ENCODE measurements at regions not wholly inside any gene's neighbourhood (a gene's known extent, or its start where the extent isn't known, plus 50 kb on each side); places are given as distances from the start of the nearest gene placed in this dataset.

GRCh38 chr1:168424281-168424680 lies 119.5 kb downstream of the XCL2 start:
- TF ChIP-seq CTCF (conservative IDR thresholded peaks at IDR 0.05 in 1 of 2, IDR thresholded peaks at IDR 0.05 in 1 of 2; ENCODE audit: extremely low read depth in 1 of 2, insufficient read depth in 1 of 2, low read depth in 1 of 2, low read length in 2 of 2): no peak
- TF ChIP-seq EZH2 (IDR thresholded peaks at IDR 0.05; ENCODE audit: borderline replicate concordance, low read length): no peak

All from mammary epithelial cell (primary cell).